T1000 (cell line): ENCODE measurements at regions not wholly inside any gene's neighbourhood (a gene's known extent, or its start where the extent isn't known, plus 50 kb on each side); places are given as distances from the start of the nearest gene placed in this dataset.
"Not testable (repeated sequence)": the region's sequence is repeated elsewhere in the genome, so short reads cannot be mapped to it uniquely, and the experiment has no call there.

Source experiments
- DNase-seq: peaks from one replicate; lab custom pipeline; 2025; ENCODE audit warnings: mixed read lengths; lab: John Stamatoyannopoulos, UW

DNA sequence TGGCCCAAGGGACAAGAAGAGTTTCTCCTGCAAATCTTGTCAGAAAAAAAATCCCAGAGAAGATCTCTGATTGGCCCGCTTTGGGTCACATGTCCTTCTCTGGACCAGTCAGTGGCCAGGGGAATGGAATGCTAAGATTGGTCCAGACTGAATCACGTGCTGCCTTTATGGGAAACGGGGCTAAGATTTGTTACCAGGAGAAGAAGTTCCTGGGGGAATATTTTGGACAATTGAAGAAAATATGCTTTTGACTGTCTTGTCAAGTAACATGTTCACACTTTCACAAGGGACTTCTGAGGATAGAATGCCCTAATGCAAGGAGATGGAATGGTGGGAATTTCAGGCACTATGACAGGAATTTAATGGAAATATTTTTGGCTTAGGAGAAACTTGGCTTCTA is 74.1 kb upstream of the SH3PXD2B start:
- DNase-seq = no peak

- DNase-seq = no peak
These were observed 73.2 kb upstream of the SH3PXD2B start for GRCh38 chr5:172527559-172527958.

- no peak for DNase-seq
These were observed 71.7 kb upstream of the SH3PXD2B start for GRCh38 chr5:172525996-172526360.

- DNase-seq = no peak
These were observed 71.1 kb upstream of the SH3PXD2B start for GRCh38 chr5:172525307-172525995.

DNA sequence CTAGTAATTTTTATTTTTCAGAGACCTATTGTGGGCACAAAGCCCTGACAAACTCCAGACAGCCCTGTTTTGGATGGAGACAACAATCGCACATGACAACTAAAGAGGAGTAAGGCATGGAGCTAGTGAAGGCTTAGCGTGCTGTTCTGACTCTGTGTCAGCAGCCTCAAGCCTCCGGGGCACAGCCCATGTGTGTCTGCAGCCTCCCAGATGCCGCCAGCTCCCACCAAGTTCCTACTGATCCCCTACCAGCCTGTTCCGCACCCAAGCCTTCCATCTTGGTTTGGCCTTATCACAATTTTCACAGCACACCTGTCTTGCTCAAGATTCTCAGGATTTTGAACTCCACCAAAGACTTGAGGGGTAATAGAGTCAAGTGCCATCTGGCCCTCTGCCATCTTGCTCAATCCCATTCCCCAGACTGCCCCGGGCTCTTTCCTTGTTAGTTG is 70.3 kb upstream of the SH3PXD2B start:
- DNase-seq = no peak

DNA sequence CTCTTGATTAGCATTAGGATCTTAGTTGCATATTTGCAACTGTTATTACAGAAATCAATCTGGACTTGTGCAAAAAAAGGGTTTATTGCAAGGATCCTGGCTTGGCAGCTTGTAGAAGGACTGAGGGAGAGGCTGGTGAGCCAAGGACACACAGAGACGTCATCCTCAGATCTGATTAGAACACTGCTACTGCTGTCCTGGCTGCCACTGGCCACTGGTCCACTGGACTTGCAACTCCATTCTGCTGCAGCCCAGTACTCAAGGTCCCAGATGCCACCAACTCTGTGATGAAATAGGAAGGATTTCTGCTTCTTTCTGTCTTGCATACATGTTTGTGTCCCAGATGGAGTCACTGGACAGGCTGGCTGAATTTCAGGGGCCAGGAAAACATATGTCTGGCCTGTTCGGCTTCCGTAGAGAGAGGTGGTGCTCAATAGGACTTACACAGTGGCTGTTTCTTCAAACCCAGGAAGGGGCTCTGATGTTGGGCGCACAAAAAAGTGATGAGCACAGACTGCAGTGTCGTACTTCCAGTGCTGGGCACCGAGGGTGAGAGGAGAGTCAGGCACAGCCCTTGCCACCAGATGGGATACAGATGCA is 68.9 kb upstream of the SH3PXD2B start:
- DNase-seq = no peak

GRCh38 chr5:172521338-172521932 is 67.1 kb upstream of the SH3PXD2B start:
- DNase-seq = no peak

DNA sequence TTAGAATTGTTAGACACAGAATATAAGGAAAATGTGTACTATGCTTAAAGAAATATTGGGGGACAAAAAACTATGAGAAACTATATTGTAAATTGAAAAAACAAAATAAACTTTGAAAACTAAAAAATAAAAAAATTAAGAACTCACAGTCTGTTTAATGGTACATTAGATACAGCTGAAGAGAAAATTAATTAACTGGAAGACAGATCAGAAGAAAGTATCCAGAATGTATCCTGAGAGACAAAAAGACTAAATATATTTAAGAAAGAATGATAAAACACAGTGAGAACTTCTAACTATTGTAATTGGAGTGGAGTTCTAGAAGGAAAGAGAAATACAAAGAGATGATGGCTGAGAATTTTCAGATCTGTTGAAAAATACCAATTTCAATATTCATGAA is 57.6 kb upstream of the SH3PXD2B start:
- DNase-seq = no peak

DNA sequence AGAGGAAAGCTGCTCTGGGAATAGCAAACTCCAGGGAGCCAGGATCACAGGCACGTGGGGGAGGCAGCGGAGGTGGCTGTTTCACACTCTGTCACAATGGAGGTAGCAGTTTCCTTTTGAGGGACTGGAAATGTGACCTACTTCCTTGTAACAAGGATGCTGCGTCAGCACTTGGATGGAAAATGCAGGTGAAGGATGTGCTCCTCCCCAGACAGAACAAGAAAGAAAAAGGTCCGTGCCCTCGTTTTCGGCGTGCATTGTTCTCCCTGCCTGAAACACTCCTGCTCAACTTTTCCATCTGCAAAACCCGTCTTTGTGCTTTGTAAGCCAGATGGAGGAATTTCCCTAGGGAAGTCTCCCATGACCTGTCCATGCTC is 55.1 kb upstream of the SH3PXD2B start:
- DNase-seq = no peak

DNA sequence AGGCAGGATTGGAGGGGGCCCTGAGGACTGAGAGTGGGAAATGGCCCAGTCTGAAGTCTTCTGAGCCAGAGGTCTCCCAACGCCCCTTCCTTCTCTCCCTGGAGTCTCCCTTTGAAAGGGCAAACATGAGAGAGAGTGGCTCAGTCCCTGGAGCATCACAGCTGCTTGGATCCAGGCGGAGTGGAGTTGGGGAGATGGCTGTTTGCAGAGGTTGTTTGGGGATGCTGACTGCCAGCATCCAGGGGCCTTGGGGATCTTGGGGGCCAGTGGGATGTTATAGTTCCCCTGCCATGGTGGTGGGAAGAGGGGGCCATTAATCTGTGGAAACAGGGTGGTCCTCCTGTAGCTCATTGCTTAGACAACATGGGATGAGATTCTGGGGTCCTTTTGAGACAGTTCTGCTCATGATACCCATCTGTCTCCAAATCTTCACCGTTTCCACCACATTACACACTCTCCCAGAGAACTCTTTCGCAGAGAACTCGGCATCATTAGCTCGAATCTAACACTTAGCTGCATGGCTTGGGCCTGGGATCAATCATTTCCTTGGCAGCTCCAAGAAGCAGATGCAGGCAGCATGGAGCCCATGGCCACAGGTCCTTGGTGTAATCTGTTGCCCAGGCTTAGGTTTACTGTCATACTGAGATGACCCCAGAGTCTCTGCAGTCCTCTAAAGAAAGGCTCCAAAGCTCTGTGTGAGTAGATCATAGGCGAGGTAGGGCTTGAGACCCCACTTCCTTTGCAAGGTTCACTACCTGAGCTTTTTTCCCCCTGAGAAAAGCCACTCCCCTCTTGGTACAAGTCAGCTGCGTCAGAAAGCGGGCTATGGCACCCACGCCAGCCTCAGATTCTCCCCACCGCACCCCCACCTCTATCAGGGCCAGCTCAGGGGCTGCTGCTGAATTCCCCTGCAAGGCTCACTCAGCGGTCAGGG is 54.4 kb upstream of the SH3PXD2B start:
- no peak for DNase-seq

GRCh38 chr5:172507485-172507884 is 53.2 kb upstream of the SH3PXD2B start:
- not testable (repeated sequence) for DNase-seq

GRCh38 chr5:172506921-172507320 is 52.6 kb upstream of the SH3PXD2B start:
- DNase-seq = no peak

DNA sequence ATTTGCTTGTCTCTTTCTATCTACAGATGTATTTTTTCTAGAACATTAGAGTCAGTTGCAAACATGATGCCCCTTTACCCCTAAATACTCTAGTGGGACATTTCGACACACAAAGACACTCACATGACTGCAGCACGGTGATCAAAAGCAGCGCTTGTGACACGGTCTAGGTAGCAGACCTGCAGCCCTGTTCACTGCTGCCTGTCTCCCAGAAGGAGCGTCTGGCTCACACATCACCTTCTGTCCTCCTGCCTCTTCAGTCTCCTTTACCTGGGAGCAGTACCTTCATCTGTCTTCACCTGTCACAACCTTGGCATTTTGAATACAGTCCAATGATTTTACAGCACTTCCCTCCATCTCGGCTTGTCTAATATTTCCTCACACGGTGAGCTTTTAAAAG is 51.9 kb upstream of the SH3PXD2B start:
- no peak for DNase-seq

- no peak for DNase-seq
These were observed 51.5 kb upstream of the SH3PXD2B start for GRCh38 chr5:172505845-172506244.

DNA sequence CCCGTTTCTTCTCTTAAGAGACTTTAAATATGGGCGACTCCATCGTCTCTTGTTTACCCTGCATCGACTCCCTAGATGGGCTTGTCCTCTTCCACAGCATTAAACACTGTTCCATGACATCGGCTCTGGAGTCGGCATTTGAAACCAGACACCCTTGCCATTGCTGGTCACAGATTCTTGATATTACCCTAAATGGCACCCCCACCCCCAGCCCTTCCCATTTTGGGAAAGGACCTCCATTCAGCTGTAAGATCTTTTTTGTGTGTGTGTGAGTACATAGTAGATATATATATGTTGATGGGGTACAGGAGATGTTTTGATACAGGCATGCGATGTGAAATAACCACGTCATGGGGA is 51.1 kb upstream of the SH3PXD2B start:
- DNase-seq = no peak

GRCh38 chr5:172504701-172505402 is 50.5 kb upstream of the SH3PXD2B start:
- no peak for DNase-seq

- DNase-seq = no peak
These were observed 49.8 kb upstream of the SH3PXD2B start for GRCh38 chr5:172503925-172504700.
